NCI-H146 treated with DMSO at 0.1 percent for 48 hours (cell line): ENCODE measurements at regions not wholly inside any gene's neighbourhood (a gene's known extent, or its start where the extent isn't known, plus 50 kb on each side); places are given as distances from the start of the nearest gene placed in this dataset.

Experiments used
- DNase-seq: peaks from one replicate; lab custom pipeline; 2025; ENCODE audit not compliant: unreplicated experiment; lab: John Stamatoyannopoulos, UW

- no peak for DNase-seq
Observed at GRCh38 chr1:81128079-81128478, 672.7 kb upstream of the ADGRL2 start.

- DNase-seq, result peak; percentile 99
Observed at GRCh38 chr1:81126989-81127581, 673.6 kb upstream of the ADGRL2 start.

DNA sequence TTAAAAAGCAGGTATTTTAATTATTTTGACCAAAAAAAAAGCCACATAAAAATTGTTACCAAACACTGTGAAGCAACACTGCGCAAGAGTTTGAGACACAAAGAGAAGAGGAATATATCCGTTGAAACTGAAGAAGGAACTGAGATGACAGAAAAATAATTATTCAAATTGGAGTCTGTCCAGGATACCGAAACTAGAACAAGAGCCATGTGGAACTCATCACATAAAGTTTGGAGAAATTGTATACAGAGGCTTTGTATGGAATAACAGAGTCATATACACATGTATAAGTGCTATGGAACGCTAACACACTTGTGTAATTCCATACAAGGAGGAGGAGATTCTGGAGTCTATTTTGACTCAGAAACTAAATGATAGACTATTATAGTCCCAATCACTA lies 675.1 kb upstream of the ADGRL2 start:
- DNase-seq, result no peak

- no peak for DNase-seq
Observed at GRCh38 chr1:81121306-81121705, 679.4 kb upstream of the ADGRL2 start.

DNA sequence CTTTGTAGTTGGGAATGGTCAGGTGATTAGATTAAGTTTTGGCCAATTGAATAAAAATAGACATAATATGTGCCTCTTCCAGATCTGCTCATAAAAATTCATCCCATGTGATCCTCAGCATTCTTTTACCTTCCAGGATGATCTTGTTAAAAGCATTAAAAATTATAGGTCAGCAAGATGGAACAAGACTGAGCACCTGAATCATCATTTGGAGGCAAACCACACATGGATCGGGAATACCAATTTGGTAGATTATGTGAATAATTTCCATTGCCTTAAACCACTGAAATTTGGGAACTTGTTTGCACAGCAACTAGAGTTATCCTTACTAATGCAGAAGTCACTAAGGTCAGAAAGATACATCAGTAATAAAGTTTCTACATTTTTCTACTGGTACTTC lies 681.4 kb upstream of the ADGRL2 start:
- no peak for DNase-seq

GRCh38 chr1:81118550-81118949 lies 682.2 kb upstream of the ADGRL2 start:
- no peak for DNase-seq

DNA sequence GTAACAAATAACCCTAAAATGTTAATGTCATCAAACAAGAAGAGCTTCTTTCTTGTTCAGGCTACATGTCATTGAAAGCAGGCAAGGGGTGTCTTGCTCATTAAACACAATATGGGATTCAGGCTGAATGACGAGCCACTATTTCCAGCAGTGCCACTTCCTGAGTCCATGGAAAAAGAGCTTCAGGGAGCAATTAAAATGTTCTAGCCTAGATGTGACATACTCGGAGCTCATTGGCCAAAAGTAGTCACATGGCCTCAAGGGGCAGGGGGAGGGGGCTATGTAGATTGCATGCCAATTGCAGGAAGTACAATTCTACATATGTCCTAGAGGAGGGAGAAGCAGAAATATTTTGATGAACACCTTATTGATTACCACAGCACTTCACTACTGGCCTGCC lies 685.3 kb upstream of the ADGRL2 start:
- DNase-seq, result no peak

GRCh38 chr1:81114191-81114590 lies 686.5 kb upstream of the ADGRL2 start:
- no peak for DNase-seq

DNA sequence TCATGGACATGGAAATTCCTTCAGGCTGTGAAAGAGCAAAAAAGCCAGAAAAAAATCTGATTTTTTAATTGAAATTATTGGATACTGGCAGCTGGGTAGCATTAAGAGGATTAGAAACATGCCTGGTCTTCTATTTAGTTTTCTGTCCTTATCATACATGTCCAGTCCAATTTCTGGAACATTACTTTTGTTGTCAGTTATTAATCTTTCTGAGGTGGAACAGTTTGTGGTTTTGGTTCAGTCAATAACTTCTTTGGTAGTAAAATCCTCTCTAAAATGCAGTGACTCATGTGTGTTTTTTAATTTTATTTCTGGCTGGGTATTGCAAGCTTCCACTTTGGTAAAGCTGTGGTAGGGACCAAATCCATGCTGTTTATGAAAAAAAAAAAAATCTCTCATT lies 687.0 kb upstream of the ADGRL2 start:
- DNase-seq, result no peak

- no peak for DNase-seq
Observed at GRCh38 chr1:81111818-81112217, 688.9 kb upstream of the ADGRL2 start.

GRCh38 chr1:81109038-81109437 lies 691.7 kb upstream of the ADGRL2 start:
- DNase-seq, result no peak

GRCh38 chr1:81097860-81098259 lies 702.9 kb upstream of the ADGRL2 start:
- no peak for DNase-seq

- no peak for DNase-seq
Observed at GRCh38 chr1:81073580-81073979, 727.2 kb upstream of the ADGRL2 start.

- DNase-seq, result no peak
Observed at GRCh38 chr1:81071969-81072753, 728.6 kb upstream of the ADGRL2 start.

DNA sequence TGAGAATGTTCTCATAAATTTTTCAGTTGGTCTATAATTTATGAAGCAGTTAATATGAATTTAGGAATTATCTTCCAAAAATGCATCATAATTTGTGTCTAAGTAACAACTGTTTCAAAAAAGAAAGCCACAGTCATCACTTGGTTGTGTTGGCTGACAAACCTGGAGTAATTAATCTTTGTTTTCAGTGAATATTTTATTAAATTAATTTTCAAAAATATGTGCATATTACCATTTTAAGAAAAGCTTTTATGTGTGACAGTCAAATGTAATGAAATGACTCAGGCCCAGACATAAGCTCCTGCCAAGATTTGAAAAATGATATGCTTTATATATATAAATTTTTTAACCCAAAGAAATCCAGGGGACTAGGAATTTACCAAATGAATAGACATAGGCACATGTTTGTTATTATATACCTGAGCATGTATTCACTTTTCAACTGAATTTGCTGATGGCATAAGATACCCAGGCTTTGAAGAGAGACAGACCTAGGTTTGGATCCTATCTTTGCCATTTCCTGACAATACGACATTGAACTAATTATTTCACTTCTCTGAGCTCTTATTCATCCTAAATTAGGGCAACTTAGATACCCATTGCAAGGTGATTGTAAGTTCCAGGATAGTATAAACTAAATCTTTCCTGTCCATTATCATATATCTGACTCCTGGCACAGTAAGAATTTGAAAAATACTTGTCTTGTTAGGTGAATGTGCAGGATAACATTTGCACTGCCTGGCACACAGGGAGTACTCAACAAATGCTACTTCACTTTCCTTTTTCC lies 729.5 kb upstream of the ADGRL2 start:
- DNase-seq, result no peak

DNA sequence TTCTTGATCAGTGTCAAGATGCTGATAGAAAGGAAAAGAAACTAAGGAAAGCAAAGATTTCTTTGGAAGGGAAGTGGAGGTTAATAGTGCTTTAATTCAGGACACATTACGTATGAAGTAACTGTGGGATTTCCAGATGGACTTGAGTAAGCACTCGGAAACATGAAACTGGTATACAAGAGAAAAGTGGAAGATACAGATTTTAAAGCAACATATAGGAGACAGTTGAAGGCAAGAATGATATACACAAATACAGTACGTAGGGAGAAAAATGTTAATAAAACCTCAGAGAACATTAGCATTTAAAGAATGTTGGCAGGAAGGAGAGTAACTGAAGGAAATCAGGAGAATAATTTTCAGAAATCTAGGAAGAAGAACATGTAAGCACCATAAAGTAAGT lies 730.9 kb upstream of the ADGRL2 start:
- no peak for DNase-seq

DNA sequence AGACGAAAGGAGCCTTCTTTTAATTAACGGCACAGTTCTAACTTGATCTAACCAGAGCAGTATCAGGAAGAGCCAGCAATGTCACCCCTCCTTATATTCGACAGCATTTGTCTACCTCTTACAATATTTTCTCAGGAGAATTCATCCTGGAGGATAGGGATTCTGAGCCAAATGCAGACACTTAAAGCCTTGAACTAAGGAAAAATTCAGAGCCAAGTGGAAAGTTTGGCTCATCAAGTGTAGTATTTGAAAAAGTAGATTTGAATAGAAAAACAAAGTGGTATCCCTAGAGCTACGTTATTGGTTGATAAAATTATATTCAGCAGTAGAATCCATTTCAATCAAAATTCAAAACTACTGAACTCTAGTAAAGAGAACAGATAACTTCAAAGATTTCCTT lies 732.0 kb upstream of the ADGRL2 start:
- no peak for DNase-seq

DNA sequence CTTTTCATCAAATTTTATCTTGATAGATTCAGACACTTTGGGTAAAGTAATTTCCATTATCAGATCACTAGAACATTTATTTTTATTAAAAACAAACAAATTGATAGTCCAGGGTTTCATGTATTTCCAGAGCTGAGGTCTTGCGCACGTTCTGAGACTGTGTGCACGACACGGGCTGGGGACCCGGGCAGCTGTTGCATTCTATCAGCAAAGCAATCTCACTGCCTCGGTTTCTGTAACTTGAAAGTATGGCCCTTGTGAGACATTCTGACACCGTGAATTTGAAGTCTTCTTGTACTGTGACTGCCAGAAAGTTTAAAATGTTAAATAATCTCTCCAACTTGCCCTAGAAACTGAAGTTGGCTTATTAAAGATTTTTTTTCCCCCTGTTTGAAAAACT lies 746.9 kb upstream of the ADGRL2 start:
- no peak for DNase-seq

GRCh38 chr1:81052162-81052561 lies 748.6 kb upstream of the ADGRL2 start:
- DNase-seq, result no peak

- DNase-seq, result no peak
Observed at GRCh38 chr1:81050390-81050789, 750.3 kb upstream of the ADGRL2 start.

DNA sequence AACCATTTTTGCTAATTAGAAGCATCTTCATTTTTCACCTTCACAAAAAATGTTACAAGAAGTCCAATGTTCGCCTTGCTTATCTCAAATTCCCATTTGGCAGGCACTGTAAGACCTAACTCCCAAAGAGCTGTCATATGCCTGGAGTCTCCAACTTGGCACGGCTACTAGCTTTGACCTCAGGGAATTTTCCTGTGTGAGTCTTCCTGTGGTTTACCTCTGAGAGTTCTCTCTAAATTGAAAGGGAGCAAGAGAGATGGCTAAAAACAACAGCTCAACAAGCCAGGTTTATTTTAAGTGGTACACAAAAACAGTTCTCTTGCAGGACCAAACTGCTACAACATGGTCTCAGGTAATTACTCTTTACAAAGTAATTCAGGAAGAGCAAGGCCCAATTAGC lies 756.0 kb upstream of the ADGRL2 start:
- DNase-seq, result no peak

- DNase-seq, result no peak
Observed at GRCh38 chr1:81042225-81042624, 758.5 kb upstream of the ADGRL2 start.
